ENCODE measurements at regions not wholly inside any gene's neighbourhood (a gene's known extent, or its start where the extent isn't known, plus 50 kb on each side); places are given as distances from the start of the nearest gene placed in this dataset.

- H3F3A ChIP-seq (ENCODE audit: insufficient read depth): no peaks in the 10 kb centered on the region
- H4K20me1 ChIP-seq (ENCODE audit: insufficient read depth): no peaks in the 10 kb centered on the region
- WGBS, 2 experiments (ENCODE audit: low coverage in 1 of 2, low lambda C conversion rate in 2 of 2, missing lambda C conversion rate in 2 of 2): 61 to 63% methylated on average over 4 of the region's 4 CpGs
- no peak for TF ChIP-seq EZH2phosphoT487 (IDR thresholded peaks at IDR 0.05; ENCODE audit: insufficient read depth, low read depth)
- no peak for TF ChIP-seq EZH2 (IDR thresholded peaks at IDR 0.05; ENCODE audit: insufficient read depth, poor library complexity, severe bottlenecking)
- no peak overlapping the region for H2AFZ ChIP-seq
- no peaks in the 10 kb centered on the region for H3K79me2 ChIP-seq (ENCODE audit: insufficient read depth)
- in situ Hi-C loops (cut with MboI): no loop called here
- H3K4me1 ChIP-seq (ENCODE audit: insufficient read depth): 0 out of 2 replicates have a peak, but pooled peaks cover 4% of the 10 kb centered on the region
- H3K36me3 ChIP-seq (ENCODE audit: low read depth): no peaks in the 10 kb centered on the region
- H3K9me2 ChIP-seq (ENCODE audit: insufficient read depth): no peaks in the 10 kb centered on the region
- no peaks in the 10 kb centered on the region for H3K9me3 ChIP-seq (ENCODE audit: low read depth)
- H3K27ac ChIP-seq: no peak overlapping the region
- DNase-seq: no peak
- H3K27me3 ChIP-seq (replicated peaks; ENCODE audit: insufficient read depth): no peaks in the 10 kb centered on the region
- H3K4me2 ChIP-seq (ENCODE audit: unreplicated experiment): no peak overlapping the region
- H3K9ac ChIP-seq: no peak overlapping the region
- no peak overlapping the region for H3K4me3 ChIP-seq
These were observed 843.6 kb downstream of the SUCLG1 start for GRCh38 chr2:83615511-83615910.

GRCh38 chr2:83613178-83613577, 845.9 kb downstream of the SUCLG1 start:
- no peak overlapping the region for H3K27ac ChIP-seq
- H3K9me3 ChIP-seq (ENCODE audit: low read depth): no peaks in the 10 kb centered on the region
- 57% methylated on average over 1 of the region's 1 CpG for WGBS, 2 experiments (ENCODE audit: low coverage in 1 of 2, low lambda C conversion rate in 2 of 2, missing lambda C conversion rate in 2 of 2)

GRCh38 chr2:83602753-83603152, 856.3 kb downstream of the SUCLG1 start:
- Histone ChIP-seq H3K27me3 (replicated peaks; ENCODE audit: insufficient read depth) (no peaks in the 10 kb centered on the region), H3F3A (ENCODE audit: insufficient read depth) (no peaks in the 10 kb centered on the region), H3K9me3 (ENCODE audit: low read depth) (no peaks in the 10 kb centered on the region), H3K79me2 (ENCODE audit: insufficient read depth) (no peaks in the 10 kb centered on the region), H3K36me3 (ENCODE audit: low read depth) (no peaks in the 10 kb centered on the region), H3K4me1 (ENCODE audit: insufficient read depth) (no peaks in the 10 kb centered on the region), H4K20me1 (ENCODE audit: insufficient read depth) (no peaks in the 10 kb centered on the region), H3K9me2 (ENCODE audit: insufficient read depth) (no peaks in the 10 kb centered on the region), H3K4me2 (ENCODE audit: unreplicated experiment) (no peak overlapping the region), H3K27ac (no peak overlapping the region), H3K9ac (no peak overlapping the region), H2AFZ (no peak overlapping the region), H3K4me3 (no peak overlapping the region)
- WGBS, 2 experiments (ENCODE audit: low coverage in 1 of 2, low lambda C conversion rate in 2 of 2, missing lambda C conversion rate in 2 of 2): 74 to 77% methylated on average over 6 of the region's 6 CpGs
- TF ChIP-seq EZH2phosphoT487 (IDR thresholded peaks at IDR 0.05; ENCODE audit: insufficient read depth, low read depth) (no peak), EZH2 (IDR thresholded peaks at IDR 0.05; ENCODE audit: insufficient read depth, poor library complexity, severe bottlenecking) (no peak)
- no peak for DNase-seq
- in situ Hi-C loops (cut with MboI): no loop called here

More at GRCh38 chr2:83613178-83613577, 845.9 kb downstream of the SUCLG1 start:
- Histone ChIP-seq H3K4me1 (ENCODE audit: insufficient read depth) (0 out of 2 replicates have a peak, but pooled peaks cover 3% of the 10 kb centered on the region), H3K9ac (no peak overlapping the region), H3K4me2 (ENCODE audit: unreplicated experiment) (no peak overlapping the region), H3K4me3 (no peak overlapping the region), H2AFZ (no peak overlapping the region), H3K79me2 (ENCODE audit: insufficient read depth) (no peaks in the 10 kb centered on the region), H3K36me3 (ENCODE audit: low read depth) (no peaks in the 10 kb centered on the region), H3K27me3 (replicated peaks; ENCODE audit: insufficient read depth) (no peaks in the 10 kb centered on the region), H3K9me2 (ENCODE audit: insufficient read depth) (no peaks in the 10 kb centered on the region), H4K20me1 (ENCODE audit: insufficient read depth) (no peaks in the 10 kb centered on the region), H3F3A (ENCODE audit: insufficient read depth) (no peaks in the 10 kb centered on the region)
- no peak for TF ChIP-seq EZH2 (IDR thresholded peaks at IDR 0.05; ENCODE audit: insufficient read depth, poor library complexity, severe bottlenecking)
- no peak for TF ChIP-seq EZH2phosphoT487 (IDR thresholded peaks at IDR 0.05; ENCODE audit: insufficient read depth, low read depth)
- DNase-seq: no peak
- in situ Hi-C loops (cut with MboI): no loop called here

GRCh38 chr2:83596592-83597282, 862.3 kb downstream of the SUCLG1 start:
- Histone ChIP-seq H3K4me2 (ENCODE audit: unreplicated experiment) (peak overlapping the region; percentile 68), H3K27ac (peak overlapping the region; percentile 4; the same call in 1 of the 2 replicates), H2AFZ (peak overlapping the region; percentile 35; the same call in 1 of the 2 replicates), H3K79me2 (ENCODE audit: insufficient read depth) (no peaks in the 10 kb centered on the region), H3F3A (ENCODE audit: insufficient read depth) (peaks cover 37% of the 10 kb centered on the region), H4K20me1 (ENCODE audit: insufficient read depth) (no peaks in the 10 kb centered on the region), H3K36me3 (ENCODE audit: low read depth) (no peaks in the 10 kb centered on the region), H3K9ac (no peak overlapping the region), H3K4me1 (ENCODE audit: insufficient read depth) (peaks cover 41% of the 10 kb centered on the region), H3K27me3 (replicated peaks; ENCODE audit: insufficient read depth) (no peaks in the 10 kb centered on the region), H3K4me3 (no peak overlapping the region), H3K9me3 (ENCODE audit: low read depth) (no peaks in the 10 kb centered on the region), H3K9me2 (ENCODE audit: insufficient read depth) (no peaks in the 10 kb centered on the region)
- no peak for TF ChIP-seq EZH2 (IDR thresholded peaks at IDR 0.05; ENCODE audit: insufficient read depth, poor library complexity, severe bottlenecking)
- TF ChIP-seq EZH2phosphoT487 (IDR thresholded peaks at IDR 0.05; ENCODE audit: insufficient read depth, low read depth): no peak
- DNase-seq: peak; percentile 20
- WGBS, 2 experiments (ENCODE audit: low coverage in 1 of 2, low lambda C conversion rate in 2 of 2, missing lambda C conversion rate in 2 of 2): 67 to 86% methylated on average over 1 of the region's 1 CpG
- in situ Hi-C loops (cut with MboI): no loop called here

Data from GM23248 (cell line).